ENCODE measurements at regions not wholly inside any gene's neighbourhood (a gene's known extent, or its start where the extent isn't known, plus 50 kb on each side); places are given as distances from the start of the nearest gene placed in this dataset.

- no peak for TF ChIP-seq CTCF (IDR thresholded peaks at IDR 0.05; ENCODE audit: control extremely low read depth, extremely low read depth)
- 81 to 82% methylated on average over 4 of the region's 4 CpGs for WGBS, 2 donors
- Histone ChIP-seq H3K9ac (ENCODE audit: insufficient read depth in 1 of 2, low read length in 2 of 2) (no peak overlapping the region), H3K4me3 (no peak overlapping the region), H3K9me3 (ENCODE audit: control insufficient read depth in 4 of 4, insufficient read depth in 3 of 4, low read length in 3 of 4) (peaks cover 0 to 3% (median 0%) of the 10 kb centered on the region in 4 donors), H3K36me3 (ENCODE audit: control insufficient read depth in 4 of 4, insufficient read depth in 4 of 4, low read length in 4 of 4) (no peaks in the 10 kb centered on the region), H3K4me1 (ENCODE audit: control insufficient read depth in 5 of 5, insufficient read depth in 5 of 5, low read length in 5 of 5) (no peaks in the 10 kb centered on the region), H3K27me3 (ENCODE audit: control insufficient read depth in 3 of 3, insufficient read depth in 3 of 3, low read length in 2 of 3) (no peaks in the 10 kb centered on the region), H3K27ac (ENCODE audit: low read depth in 1 of 2, low read length in 1 of 2) (no peak overlapping the region)
- DNase-seq (no peak), ATAC-seq (ENCODE audit: insufficient read depth, low FRiP score) (no peak)
Observed at GRCh38 chr9:108022246-108022935, 532.8 kb upstream of the KLF4 start.

GRCh38 chr9:108021096-108021710 is 531.6 kb upstream of the KLF4 start:
- DNase-seq (no peak), ATAC-seq (ENCODE audit: insufficient read depth, low FRiP score) (no peak)
- no peak overlapping the region for H3K9ac ChIP-seq (ENCODE audit: insufficient read depth in 1 of 2, low read length in 2 of 2)
- 88 to 95% methylated on average over 1 of the region's 1 CpG for WGBS, 2 donors
- H3K4me1 ChIP-seq (ENCODE audit: control insufficient read depth in 5 of 5, insufficient read depth in 5 of 5, low read length in 5 of 5) = peaks cover 0 to 8% (median 0%) of the 10 kb centered on the region in 5 donors
- no peaks in the 10 kb centered on the region for H3K27me3 ChIP-seq (ENCODE audit: control insufficient read depth in 3 of 3, insufficient read depth in 3 of 3, low read length in 2 of 3)
- H3K27ac ChIP-seq (ENCODE audit: low read depth in 1 of 2, low read length in 1 of 2) = no peak overlapping the region
- TF ChIP-seq CTCF (IDR thresholded peaks at IDR 0.05; ENCODE audit: control extremely low read depth, extremely low read depth) = no peak
- no peak overlapping the region for H3K4me3 ChIP-seq
- H3K36me3 ChIP-seq (ENCODE audit: control insufficient read depth in 4 of 4, insufficient read depth in 4 of 4, low read length in 4 of 4) = no peaks in the 10 kb centered on the region
- H3K9me3 ChIP-seq (ENCODE audit: control insufficient read depth in 4 of 4, insufficient read depth in 3 of 4, low read length in 3 of 4) = peaks cover 0 to 3% (median 0%) of the 10 kb centered on the region in 4 donors

GRCh38 chr9:108019821-108020220 is 530.3 kb upstream of the KLF4 start:
- no peaks in the 10 kb centered on the region for H3K27me3 ChIP-seq (ENCODE audit: control insufficient read depth in 3 of 3, insufficient read depth in 3 of 3, low read length in 2 of 3)
- no peaks in the 10 kb centered on the region for H3K36me3 ChIP-seq (ENCODE audit: control insufficient read depth in 4 of 4, insufficient read depth in 4 of 4, low read length in 4 of 4)
- no peak for ATAC-seq (ENCODE audit: insufficient read depth, low FRiP score)
- H3K9ac ChIP-seq (ENCODE audit: insufficient read depth in 1 of 2, low read length in 2 of 2) = no peak overlapping the region
- H3K9me3 ChIP-seq (ENCODE audit: control insufficient read depth in 4 of 4, insufficient read depth in 3 of 4, low read length in 3 of 4) = peaks cover 0 to 3% (median 0%) of the 10 kb centered on the region in 4 donors
- peaks cover 0 to 12% (median 0%) of the 10 kb centered on the region in 5 donors for H3K4me1 ChIP-seq (ENCODE audit: control insufficient read depth in 5 of 5, insufficient read depth in 5 of 5, low read length in 5 of 5)
- DNase-seq = no peak
- H3K4me3 ChIP-seq = no peak overlapping the region
- H3K27ac ChIP-seq (ENCODE audit: low read depth in 1 of 2, low read length in 1 of 2) = no peak overlapping the region
- TF ChIP-seq CTCF (IDR thresholded peaks at IDR 0.05; ENCODE audit: control extremely low read depth, extremely low read depth) = no peak
